Thyroid gland (tissue), 4 donors: ENCODE measurements at regions not wholly inside any gene's neighbourhood (a gene's known extent, or its start where the extent isn't known, plus 50 kb on each side); places are given as distances from the start of the nearest gene placed in this dataset.

ENCODE experiments used
- CTCF ChIP-seq, 6 experiments: fragments of 200-600 bp in 3 of 6; fragments of 450-650 bp in 3 of 6; sonication (generic) in 3 of 6; IDR thresholded peaks; one replicate each; pipeline ENCODE4 v1.5.1; 2016 to 2019; ENCODE audit warnings: antibody characterized with exemption in 6 of 6, mild to moderate bottlenecking in 2 of 6, inconsistent platforms in 1 of 6, moderate library complexity in 1 of 6
- POLR2A ChIP-seq, 2 donors: fragments of 450-650 bp; IDR thresholded peaks; one replicate each; pipeline ENCODE4 v1.6.1; 2017; ENCODE audit warnings: antibody characterized with exemption in 2 of 2, mild to moderate bottlenecking in 2 of 2, moderate library complexity in 1 of 2

GRCh38 chr22:49392841-49393510 lies 434.7 kb downstream of the BRD1 start:
- no peak for TF ChIP-seq CTCF (IDR thresholded peaks at IDR 0.05)
- TF ChIP-seq POLR2A (IDR thresholded peaks at IDR 0.05): no peak
